ENCODE measurements at regions not wholly inside any gene's neighbourhood (a gene's known extent, or its start where the extent isn't known, plus 50 kb on each side); places are given as distances from the start of the nearest gene placed in this dataset.

DNA sequence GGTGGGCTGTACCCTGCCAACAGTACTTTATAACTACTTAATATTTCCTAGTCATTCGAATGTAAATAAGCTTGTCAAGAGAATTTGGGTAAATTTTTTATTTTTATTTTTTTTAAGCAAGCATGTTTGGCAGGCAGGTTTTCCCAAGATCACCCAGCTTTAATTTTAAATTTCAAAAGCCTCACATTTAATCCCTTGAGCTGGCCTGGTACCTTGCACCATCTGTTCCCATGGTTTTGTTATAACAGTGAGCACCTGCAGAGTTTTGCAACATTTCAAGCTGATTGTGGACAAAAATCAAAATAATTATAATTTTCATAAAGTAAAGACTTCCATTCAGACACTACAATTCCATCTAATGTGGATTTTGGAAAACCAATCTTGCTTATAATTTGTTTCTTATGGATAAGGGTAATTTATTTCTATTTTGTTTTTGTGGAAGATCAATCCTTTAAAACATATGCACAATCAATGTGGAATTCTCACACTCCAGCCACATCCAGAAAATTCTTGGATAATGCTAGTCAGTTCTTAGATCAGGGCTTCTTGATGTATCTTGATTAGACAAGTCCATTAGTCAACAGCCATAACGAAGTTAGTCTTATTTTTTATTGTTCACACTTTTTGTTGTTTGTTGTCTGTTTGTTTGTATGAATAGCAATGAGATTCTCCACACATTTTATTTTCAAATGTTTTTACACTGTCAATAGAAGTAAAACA, 689.3 kb downstream of the NR4A2 start:
- TF ChIP-seq, protein P1, sequence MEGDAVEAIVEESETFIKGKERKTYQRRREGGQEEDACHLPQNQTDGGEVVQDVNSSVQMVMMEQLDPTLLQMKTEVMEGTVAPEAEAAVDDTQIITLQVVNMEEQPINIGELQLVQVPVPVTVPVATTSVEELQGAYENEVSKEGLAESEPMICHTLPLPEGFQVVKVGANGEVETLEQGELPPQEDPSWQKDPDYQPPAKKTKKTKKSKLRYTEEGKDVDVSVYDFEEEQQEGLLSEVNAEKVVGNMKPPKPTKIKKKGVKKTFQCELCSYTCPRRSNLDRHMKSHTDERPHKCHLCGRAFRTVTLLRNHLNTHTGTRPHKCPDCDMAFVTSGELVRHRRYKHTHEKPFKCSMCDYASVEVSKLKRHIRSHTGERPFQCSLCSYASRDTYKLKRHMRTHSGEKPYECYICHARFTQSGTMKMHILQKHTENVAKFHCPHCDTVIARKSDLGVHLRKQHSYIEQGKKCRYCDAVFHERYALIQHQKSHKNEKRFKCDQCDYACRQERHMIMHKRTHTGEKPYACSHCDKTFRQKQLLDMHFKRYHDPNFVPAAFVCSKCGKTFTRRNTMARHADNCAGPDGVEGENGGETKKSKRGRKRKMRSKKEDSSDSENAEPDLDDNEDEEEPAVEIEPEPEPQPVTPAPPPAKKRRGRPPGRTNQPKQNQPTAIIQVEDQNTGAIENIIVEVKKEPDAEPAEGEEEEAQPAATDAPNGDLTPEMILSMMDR (IDR thresholded peaks at IDR 0.05; ENCODE audit: control extremely low read depth, extremely low read depth, low read depth, missing control alignments), result no peak
- CTCF ChIA-PET, result no interaction called here
- no peak for DNase-seq (ENCODE audit: extremely low spot score)
- POLR2A ChIA-PET, result no interaction called here

DNA sequence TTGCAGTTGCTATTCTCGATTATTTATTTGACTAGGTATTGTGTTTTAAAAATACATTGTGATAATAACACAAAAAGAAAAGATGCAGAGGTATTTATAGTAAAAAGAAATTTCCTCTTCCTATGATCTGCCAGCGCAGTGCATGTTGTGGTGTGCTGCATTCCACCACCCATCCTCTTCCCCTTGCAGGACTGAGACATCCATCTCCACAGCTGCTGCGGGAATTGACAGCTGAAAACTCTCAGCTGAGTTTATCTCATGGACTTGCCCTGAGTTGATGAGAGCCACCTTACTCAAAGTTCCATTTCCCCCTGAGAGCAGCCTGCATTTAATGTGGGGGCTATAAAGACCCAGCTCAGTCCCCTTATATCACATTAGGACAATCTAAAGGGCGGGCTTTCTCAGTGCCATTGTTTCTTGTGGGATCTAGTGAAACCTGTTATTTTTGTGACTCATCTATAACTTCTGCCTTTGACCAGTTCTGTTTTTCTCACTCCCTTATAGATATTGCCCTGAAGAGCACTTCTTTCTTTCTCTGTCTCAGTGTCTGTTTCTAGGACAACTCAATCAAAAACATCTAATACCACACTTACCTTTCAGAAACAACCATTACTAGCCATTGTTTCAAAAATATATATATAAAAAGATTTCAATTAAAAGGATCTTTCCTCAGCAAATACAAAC, 698.5 kb downstream of the NR4A2 start:
- no peak for DNase-seq (ENCODE audit: extremely low spot score)
- POLR2A ChIA-PET, result no interaction called here

DNA sequence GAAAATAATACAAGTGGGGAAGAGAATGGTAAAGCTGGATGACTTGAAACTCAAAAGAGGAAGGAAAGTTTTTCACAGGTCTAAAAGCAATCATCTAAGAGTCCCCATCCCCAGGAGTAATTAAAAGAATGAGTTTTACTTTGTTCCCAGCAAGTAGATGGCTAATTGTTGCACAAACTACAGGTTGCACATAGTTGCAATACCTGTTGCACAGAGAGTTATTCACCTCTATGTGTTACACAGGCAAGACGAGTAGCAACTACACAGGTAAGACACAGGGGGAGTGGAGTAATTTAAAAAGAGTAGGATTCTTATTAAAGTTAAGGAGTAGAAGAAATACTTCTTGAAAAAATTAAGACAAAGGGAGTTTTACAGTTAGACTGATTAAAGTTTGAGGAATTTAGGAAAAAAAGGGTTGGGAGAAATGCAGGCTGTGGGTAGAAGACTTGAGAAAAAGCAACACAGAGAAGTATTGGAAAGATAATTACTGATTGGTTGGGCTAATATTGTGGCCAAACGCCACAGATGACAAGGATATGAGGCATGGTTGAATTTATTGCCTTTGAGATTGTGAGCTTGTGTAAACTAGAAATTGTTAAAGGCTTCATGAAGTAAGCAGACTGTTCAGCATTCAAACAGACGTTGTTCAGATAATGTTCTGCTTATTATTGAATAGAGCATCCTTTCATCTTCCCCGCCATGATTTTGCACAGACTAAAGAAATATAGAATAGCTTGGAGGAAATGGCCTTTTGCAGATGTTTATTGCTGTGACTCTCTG, 699.3 kb downstream of the NR4A2 start:
- no peak for DNase-seq (ENCODE audit: extremely low spot score)

More for the DNA sequence above, 698.5 kb downstream of the NR4A2 start:
- CTCF ChIA-PET, result no interaction called here
- TF ChIP-seq, protein P1 (IDR thresholded peaks at IDR 0.05; ENCODE audit: control extremely low read depth, extremely low read depth, low read depth, missing control alignments), result no peak

DNA sequence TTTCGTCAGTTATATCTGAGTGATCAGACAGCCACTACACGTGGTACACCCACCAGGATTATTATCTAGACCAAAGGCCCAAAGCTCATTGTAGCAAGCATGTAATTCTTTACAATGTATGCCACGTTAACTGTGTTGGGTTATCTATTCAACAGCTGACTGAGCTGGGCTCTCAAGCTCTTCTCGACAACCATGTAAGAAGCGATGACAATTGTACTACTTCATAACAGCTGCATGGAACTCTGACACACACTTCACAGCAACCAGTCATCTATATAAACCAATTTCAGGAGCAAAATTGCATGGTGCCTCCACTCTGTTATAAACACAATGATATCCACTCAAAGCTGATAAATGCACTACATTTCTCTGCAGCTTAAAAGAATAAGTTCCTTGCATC, 701.8 kb downstream of the NR4A2 start:
- CTCF ChIA-PET, result no interaction called here
- TF ChIP-seq, protein P1 (IDR thresholded peaks at IDR 0.05; ENCODE audit: control extremely low read depth, extremely low read depth, low read depth, missing control alignments), result no peak
- POLR2A ChIA-PET, result no interaction called here
- no peak for DNase-seq (ENCODE audit: extremely low spot score)

More for the DNA sequence above, 699.3 kb downstream of the NR4A2 start:
- CTCF ChIA-PET, result no interaction called here
- TF ChIP-seq, protein P1 (IDR thresholded peaks at IDR 0.05; ENCODE audit: control extremely low read depth, extremely low read depth, low read depth, missing control alignments), result no peak
- POLR2A ChIA-PET, result no interaction called here

DNA sequence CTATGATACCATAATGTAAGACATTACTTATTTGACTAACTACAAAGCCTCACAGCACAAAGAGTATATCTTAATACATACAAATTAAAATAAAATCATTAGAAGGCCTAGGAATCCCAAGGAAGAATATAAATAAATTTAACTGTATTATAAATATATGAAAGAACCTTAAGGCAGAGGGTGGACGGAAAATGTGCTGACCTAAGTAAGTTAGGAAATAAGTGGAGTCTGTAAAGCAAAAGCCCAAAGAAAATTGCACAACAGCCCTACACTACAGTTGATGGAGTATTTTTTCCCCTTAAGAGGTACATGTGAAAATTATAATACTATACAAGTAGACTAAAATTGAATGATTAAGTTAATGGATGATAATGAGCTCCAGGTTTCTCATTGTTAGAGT, 710.1 kb downstream of the NR4A2 start:
- TF ChIP-seq, protein P1 (IDR thresholded peaks at IDR 0.05; ENCODE audit: control extremely low read depth, extremely low read depth, low read depth, missing control alignments), result no peak
- CTCF ChIA-PET, result no interaction called here
- no peak for DNase-seq (ENCODE audit: extremely low spot score)
- POLR2A ChIA-PET, result no interaction called here

DNA sequence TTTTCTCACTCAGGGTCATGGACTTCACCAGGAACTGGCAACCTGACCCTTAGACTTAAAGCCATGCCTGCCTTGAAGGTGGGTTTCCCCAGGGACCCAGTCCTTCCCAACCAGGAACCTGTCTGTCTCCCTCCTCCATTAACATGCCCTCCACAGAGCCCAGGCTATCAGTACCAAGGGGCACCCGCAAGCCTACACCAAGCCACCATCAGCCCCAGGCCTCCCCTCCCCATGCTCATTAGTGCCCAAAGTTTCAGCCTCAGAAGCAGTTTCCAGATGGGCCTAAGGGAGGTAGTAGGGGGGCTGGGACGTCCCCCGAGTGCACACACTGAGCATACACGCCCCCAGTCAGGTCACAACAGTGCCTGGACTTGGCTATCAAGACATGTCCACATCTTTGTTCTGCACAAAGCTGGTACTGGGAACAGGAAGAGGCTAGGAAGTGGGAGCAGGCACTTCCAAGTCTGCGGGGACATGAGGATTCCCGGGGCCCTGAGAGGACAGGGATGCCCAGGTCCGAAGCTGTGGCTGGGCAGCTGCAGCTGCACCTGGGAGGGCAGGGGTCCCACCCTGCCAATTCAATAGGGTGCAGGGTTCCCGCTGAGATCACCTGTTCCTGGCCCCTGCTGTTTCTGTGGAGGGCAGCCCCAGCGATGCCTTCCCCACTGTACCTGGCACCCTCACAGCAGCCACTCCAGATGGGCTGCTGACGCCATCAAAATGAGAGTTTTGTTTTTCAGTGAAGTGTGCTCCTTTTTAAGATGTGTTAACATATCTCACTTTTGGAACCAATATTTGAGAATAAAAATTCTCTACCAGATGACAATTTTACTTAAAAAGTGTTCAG, 731.4 kb downstream of the NR4A2 start:
- ChIA-PET CTCF (interaction anchor here (1.7 kb wide), 1 partner anchor 16 kb away, joined by 3 read pairs; no protein-coding TSS in a partner anchor), POLR2A (no interaction called here)
- TF ChIP-seq, protein P1 (IDR thresholded peaks at IDR 0.05; ENCODE audit: control extremely low read depth, extremely low read depth, low read depth, missing control alignments), result no peak
- no peak for DNase-seq (ENCODE audit: extremely low spot score)
